ENCODE measurements at regions not wholly inside any gene's neighbourhood (a gene's known extent, or its start where the extent isn't known, plus 50 kb on each side); places are given as distances from the start of the nearest gene placed in this dataset.
"Not testable (repeated sequence)": the region's sequence is repeated elsewhere in the genome, so short reads cannot be mapped to it uniquely, and the experiment has no call there.

GRCh38 chr5:10102235-10102634 lies 147.5 kb downstream of the ATPSCKMT start:
- TF ChIP-seq POLR2A, CTCF (IDR thresholded peaks at IDR 0.05): not testable (repeated sequence)
